ENCODE measurements at regions not wholly inside any gene's neighbourhood (a gene's known extent, or its start where the extent isn't known, plus 50 kb on each side); places are given as distances from the start of the nearest gene placed in this dataset.

- no peak for TF ChIP-seq CTCF (IDR thresholded peaks at IDR 0.05; ENCODE audit: low read depth, low read length)
- H3K4me3 ChIP-seq (ENCODE audit: low read depth, low read length) = no peak overlapping the region
These were observed 300.4 kb downstream of the SNAPC1 start for GRCh38 chr14:62062645-62063044.

- H3K4me3 ChIP-seq (ENCODE audit: low read depth, low read length) = no peak overlapping the region
- no peak for TF ChIP-seq CTCF (IDR thresholded peaks at IDR 0.05; ENCODE audit: low read depth, low read length)
These were observed 302.6 kb downstream of the SNAPC1 start for GRCh38 chr14:62064751-62065323.

- no peak for TF ChIP-seq CTCF (IDR thresholded peaks at IDR 0.05; ENCODE audit: low read depth, low read length)
- H3K4me3 ChIP-seq (ENCODE audit: low read depth, low read length) = no peak overlapping the region
These were observed 304.1 kb downstream of the SNAPC1 start for GRCh38 chr14:62066304-62066703.

DNA sequence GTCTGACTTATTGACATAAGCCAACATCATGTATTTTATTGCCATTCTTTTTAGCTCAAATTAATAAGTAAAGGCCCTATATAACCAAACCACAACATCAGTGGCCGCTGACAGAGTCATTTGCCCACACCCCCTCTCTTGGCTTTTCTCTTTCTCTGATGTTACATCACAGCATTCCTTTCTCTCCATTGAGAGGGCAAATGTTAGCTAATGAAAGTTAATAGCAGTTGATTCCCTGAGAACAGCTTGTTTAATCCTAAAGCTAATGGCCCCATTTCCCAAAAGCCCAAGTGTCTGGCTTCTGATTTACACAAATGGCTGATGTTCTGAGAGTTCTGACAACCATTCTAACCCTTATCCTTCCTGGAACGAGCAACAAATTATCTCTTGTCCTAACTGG, 308.8 kb downstream of the SNAPC1 start:
- H3K4me3 ChIP-seq (ENCODE audit: low read depth, low read length) = no peak overlapping the region
- no peak for TF ChIP-seq CTCF (IDR thresholded peaks at IDR 0.05; ENCODE audit: low read depth, low read length)

- no peak for TF ChIP-seq CTCF (IDR thresholded peaks at IDR 0.05; ENCODE audit: low read depth, low read length)
- H3K4me3 ChIP-seq (ENCODE audit: low read depth, low read length) = no peak overlapping the region
These were observed 314.1 kb downstream of the SNAPC1 start for GRCh38 chr14:62076368-62076767.

DNA sequence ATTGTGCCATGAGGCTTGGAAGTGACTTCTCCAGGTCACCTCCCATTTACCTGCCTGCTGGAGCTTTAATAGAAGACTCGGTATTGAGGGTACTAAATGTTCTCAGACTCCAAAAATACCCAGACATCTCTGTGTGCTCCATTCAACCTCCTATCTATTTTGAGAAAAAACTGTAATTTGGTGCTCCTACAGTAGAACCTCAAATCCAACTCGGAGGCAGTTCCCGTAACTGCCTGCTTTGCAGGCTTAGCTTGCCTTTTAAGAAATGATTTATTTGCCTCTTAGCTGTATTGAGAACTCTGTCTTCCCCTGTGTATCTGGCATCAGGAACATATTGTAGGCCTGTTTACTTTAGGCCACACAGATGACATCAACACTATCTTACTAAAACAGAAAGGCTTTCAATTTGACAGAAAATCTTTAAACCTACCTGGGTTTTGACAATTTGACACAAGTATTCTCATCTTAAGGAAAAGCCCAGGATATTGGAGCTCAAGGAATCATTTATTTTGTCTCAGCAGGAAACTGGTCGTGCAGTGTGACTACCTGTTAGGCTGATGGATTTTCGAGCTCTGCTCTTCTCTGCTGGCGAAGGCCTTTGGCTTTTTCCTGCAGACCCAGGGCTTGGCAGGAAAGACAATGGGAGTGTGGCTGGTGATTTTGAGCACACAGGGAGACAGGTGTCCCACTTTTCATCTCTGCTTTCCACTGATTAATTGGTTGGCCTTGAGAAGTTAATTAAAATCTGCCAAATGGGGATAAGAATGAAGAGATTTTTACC, 314.8 kb downstream of the SNAPC1 start:
- H3K4me3 ChIP-seq (ENCODE audit: low read depth, low read length) = no peak overlapping the region
- TF ChIP-seq CTCF (IDR thresholded peaks at IDR 0.05; ENCODE audit: low read depth, low read length) = no peak

- TF ChIP-seq CTCF (IDR thresholded peaks at IDR 0.05; ENCODE audit: low read depth, low read length) = no peak
These were observed 315.5 kb downstream of the SNAPC1 start for GRCh38 chr14:62077676-62078261.

More at GRCh38 chr14:62077676-62078261, 315.5 kb downstream of the SNAPC1 start:
- H3K4me3 ChIP-seq (ENCODE audit: low read depth, low read length) = no peak overlapping the region
